GM18505 (cell line): ENCODE measurements at regions not wholly inside any gene's neighbourhood (a gene's known extent, or its start where the extent isn't known, plus 50 kb on each side); places are given as distances from the start of the nearest gene placed in this dataset.

Experiments
- ATAC-seq: cut with Tn5 transposase; IDR thresholded peaks from one replicate; pipeline ENCODE4 v1.9.1; 2021; ENCODE audit not compliant: unreplicated experiment
- POLR2A ChIP-seq: IDR thresholded peaks from 4 replicates; pipeline ENCODE4 v1.6.1; 2011; ENCODE audit warnings: borderline replicate concordance; ENCODE audit not compliant: insufficient read depth, insufficient read length; ENCODE audit errors: extremely low read depth

GRCh38 chr2:49251251-49251650, 96.9 kb upstream of the FSHR start:
- no peak for TF ChIP-seq POLR2A
- no peak for ATAC-seq

GRCh38 chr2:49248506-49248905, 94.2 kb upstream of the FSHR start:
- no peak for TF ChIP-seq POLR2A
- ATAC-seq = no peak

- no peak for TF ChIP-seq POLR2A
- no peak for ATAC-seq
These were observed 87.7 kb upstream of the FSHR start for GRCh38 chr2:49241991-49242390.

- TF ChIP-seq POLR2A = no peak
- no peak for ATAC-seq
These were observed 87.2 kb upstream of the FSHR start for GRCh38 chr2:49241501-49241900.

GRCh38 chr2:49240608-49241007, 86.3 kb upstream of the FSHR start:
- no peak for TF ChIP-seq POLR2A
- ATAC-seq = no peak

GRCh38 chr2:49238604-49238960, 84.3 kb upstream of the FSHR start:
- no peak for TF ChIP-seq POLR2A
- no peak for ATAC-seq

- ATAC-seq = no peak
- TF ChIP-seq POLR2A = no peak
These were observed 83.7 kb upstream of the FSHR start for GRCh38 chr2:49237867-49238603.

GRCh38 chr2:49236316-49236715, 82.0 kb upstream of the FSHR start:
- no peak for TF ChIP-seq POLR2A
- no peak for ATAC-seq

GRCh38 chr2:49226360-49226759, 72.0 kb upstream of the FSHR start:
- ATAC-seq = no peak

GRCh38 chr2:49225126-49225525, 70.8 kb upstream of the FSHR start:
- TF ChIP-seq POLR2A = no peak
- no peak for ATAC-seq

More at GRCh38 chr2:49226360-49226759, 72.0 kb upstream of the FSHR start:
- TF ChIP-seq POLR2A = no peak

GRCh38 chr2:49224426-49225010, 70.2 kb upstream of the FSHR start:
- ATAC-seq = no peak

GRCh38 chr2:49222975-49223528, 68.7 kb upstream of the FSHR start:
- no peak for TF ChIP-seq POLR2A
- ATAC-seq = no peak

More at GRCh38 chr2:49224426-49225010, 70.2 kb upstream of the FSHR start:
- TF ChIP-seq POLR2A = no peak

GRCh38 chr2:49219741-49220140, 65.4 kb upstream of the FSHR start:
- no peak for ATAC-seq
- no peak for TF ChIP-seq POLR2A

- no peak for ATAC-seq
- TF ChIP-seq POLR2A = no peak
These were observed 55.9 kb upstream of the FSHR start for GRCh38 chr2:49210191-49210590.
